ENCODE measurements at regions not wholly inside any gene's neighbourhood (a gene's known extent, or its start where the extent isn't known, plus 50 kb on each side); places are given as distances from the start of the nearest gene placed in this dataset.

DNA sequence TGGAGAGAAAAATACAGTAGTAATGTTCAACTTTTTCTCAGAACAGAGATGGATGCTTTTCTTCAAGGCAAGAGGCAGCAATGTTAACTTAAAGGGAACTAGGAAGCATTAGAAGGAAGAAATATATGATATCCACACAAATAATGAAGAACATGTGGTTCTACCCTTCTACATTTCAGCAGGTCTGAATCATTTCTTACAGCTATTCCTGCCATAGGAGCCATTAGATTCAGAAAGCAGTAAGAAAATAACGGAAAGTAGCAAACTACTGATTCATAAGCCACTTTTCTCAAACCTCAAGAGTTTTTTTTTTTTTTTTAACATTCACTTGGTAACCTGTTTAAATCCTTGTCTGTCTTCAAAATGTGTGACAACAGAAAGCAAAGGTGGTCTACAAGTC is 1251.6 kb upstream of the AGA start:
- Mint-ChIP-seq H3K4me3 (no peak overlapping the region), H3K9me3 (no peaks in the 10 kb centered on the region), H3K27ac (ENCODE audit: low read depth) (no peak overlapping the region), H3K27me3 (no peaks in the 10 kb centered on the region), H3K36me3 (ENCODE audit: insufficient read depth) (no peaks in the 10 kb centered on the region), H3K4me1 (no peaks in the 10 kb centered on the region)
- DNase-seq (ENCODE audit: low spot score in 2 of 2) = no peak
- ATAC-seq (replicated peaks; ENCODE audit: extremely low read depth, poor library complexity, severe bottlenecking) = no peak

DNA sequence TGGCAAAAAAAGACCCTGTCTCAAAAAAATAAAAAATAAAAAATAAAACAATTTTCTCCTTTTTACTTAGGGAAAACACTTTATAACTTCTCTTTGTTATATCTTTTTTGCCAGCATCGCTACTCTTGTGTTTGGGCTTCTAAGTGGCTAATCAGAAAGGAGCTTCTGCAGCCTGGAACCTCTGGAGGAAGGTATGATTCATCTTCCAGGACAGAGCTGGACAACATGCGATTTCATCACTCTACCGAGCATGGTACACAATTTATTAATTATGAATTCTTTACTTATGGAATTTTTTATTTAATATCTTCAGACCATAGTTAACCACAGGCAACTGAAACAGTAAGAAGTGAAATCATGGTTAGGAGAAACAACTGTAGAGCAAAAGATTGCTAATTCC is 1254.3 kb upstream of the AGA start:
- no peaks in the 10 kb centered on the region for H3K4me1 Mint-ChIP-seq
- H3K27ac Mint-ChIP-seq (ENCODE audit: low read depth) = no peak overlapping the region
- no peak for DNase-seq (ENCODE audit: low spot score in 2 of 2)
- no peaks in the 10 kb centered on the region for H3K27me3 Mint-ChIP-seq
- H3K4me3 Mint-ChIP-seq = no peak overlapping the region
- no peaks in the 10 kb centered on the region for H3K36me3 Mint-ChIP-seq (ENCODE audit: insufficient read depth)
- ATAC-seq (replicated peaks; ENCODE audit: extremely low read depth, poor library complexity, severe bottlenecking) = no peak
- no peaks in the 10 kb centered on the region for H3K9me3 Mint-ChIP-seq

DNA sequence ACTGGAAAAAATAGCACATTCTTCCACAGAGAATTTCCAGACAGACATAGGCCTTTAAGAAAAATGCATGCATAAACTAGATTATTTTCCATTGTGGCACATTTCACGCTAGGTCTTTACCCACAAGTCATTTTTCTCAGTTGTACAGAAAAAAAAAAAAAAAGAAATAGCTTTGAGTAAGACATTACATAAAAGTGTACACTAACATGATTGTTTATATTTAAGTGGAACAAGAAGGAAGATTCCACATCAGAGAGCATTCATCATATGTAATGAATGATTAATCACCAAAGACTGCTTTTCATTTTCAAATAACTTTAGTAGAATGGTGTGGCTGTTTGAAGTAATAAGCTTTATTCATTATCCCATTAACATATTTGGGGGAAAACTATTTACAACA is 1270.2 kb upstream of the AGA start:
- no peaks in the 10 kb centered on the region for H3K4me1 Mint-ChIP-seq
- DNase-seq (ENCODE audit: low spot score in 2 of 2) = no peak
- H3K27me3 Mint-ChIP-seq = no peaks in the 10 kb centered on the region
- H3K36me3 Mint-ChIP-seq (ENCODE audit: insufficient read depth) = no peaks in the 10 kb centered on the region
- H3K9me3 Mint-ChIP-seq = peaks cover 6% of the 10 kb centered on the region
- H3K4me3 Mint-ChIP-seq = no peak overlapping the region
- no peak for ATAC-seq (replicated peaks; ENCODE audit: extremely low read depth, poor library complexity, severe bottlenecking)
- no peak overlapping the region for H3K27ac Mint-ChIP-seq (ENCODE audit: low read depth)

DNA sequence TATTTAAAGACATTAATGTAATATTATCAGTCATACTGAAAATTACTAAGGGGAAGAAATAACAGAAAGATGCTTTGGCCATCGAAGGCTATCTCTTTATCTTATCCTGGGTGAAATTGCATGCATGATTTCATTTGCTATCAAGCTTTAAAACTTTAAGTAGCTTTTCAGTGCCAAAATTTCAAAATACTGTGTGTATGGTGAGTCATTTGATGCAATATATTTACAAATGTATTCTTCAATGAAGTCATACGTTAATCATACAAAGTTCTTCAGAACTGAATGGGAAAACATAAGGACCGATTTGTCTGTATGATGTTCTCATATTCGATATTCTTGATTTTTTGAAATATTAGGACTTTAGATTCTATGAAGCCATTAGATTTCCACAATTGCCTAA is 1295.8 kb upstream of the AGA start:
- ATAC-seq (replicated peaks; ENCODE audit: extremely low read depth, poor library complexity, severe bottlenecking) (no peak), DNase-seq (ENCODE audit: low spot score in 2 of 2) (no peak)
- Mint-ChIP-seq H3K36me3 (ENCODE audit: insufficient read depth) (peaks cover 2% of the 10 kb centered on the region), H3K9me3 (no peaks in the 10 kb centered on the region), H3K4me1 (no peaks in the 10 kb centered on the region), H3K27ac (ENCODE audit: low read depth) (no peak overlapping the region), H3K27me3 (no peaks in the 10 kb centered on the region), H3K4me3 (no peak overlapping the region)

DNA sequence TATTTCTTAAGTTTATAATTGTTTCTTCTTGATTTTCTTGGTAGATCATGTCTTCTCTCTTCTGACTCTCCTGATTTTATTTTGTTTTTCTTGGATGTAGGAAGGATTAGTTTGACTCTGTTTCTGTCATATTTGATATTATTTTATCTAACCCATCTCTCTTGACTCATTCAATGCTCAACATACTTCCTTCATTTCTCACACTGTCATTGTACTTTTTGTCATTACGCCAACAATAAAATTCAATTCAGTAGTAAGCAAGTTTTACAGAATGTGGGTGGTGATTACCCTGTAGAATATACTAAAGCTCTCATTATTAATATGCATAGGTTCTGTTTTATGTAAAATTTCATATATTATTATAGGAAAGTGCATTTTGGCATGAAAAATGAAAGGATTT is 1303.0 kb upstream of the AGA start:
- Mint-ChIP-seq H3K4me1 (no peaks in the 10 kb centered on the region), H3K27ac (ENCODE audit: low read depth) (no peak overlapping the region), H3K9me3 (peaks cover 6% of the 10 kb centered on the region), H3K27me3 (no peaks in the 10 kb centered on the region), H3K36me3 (ENCODE audit: insufficient read depth) (no peaks in the 10 kb centered on the region), H3K4me3 (no peak overlapping the region)
- DNase-seq (ENCODE audit: low spot score in 2 of 2) (no peak), ATAC-seq (replicated peaks; ENCODE audit: extremely low read depth, poor library complexity, severe bottlenecking) (no peak)

DNA sequence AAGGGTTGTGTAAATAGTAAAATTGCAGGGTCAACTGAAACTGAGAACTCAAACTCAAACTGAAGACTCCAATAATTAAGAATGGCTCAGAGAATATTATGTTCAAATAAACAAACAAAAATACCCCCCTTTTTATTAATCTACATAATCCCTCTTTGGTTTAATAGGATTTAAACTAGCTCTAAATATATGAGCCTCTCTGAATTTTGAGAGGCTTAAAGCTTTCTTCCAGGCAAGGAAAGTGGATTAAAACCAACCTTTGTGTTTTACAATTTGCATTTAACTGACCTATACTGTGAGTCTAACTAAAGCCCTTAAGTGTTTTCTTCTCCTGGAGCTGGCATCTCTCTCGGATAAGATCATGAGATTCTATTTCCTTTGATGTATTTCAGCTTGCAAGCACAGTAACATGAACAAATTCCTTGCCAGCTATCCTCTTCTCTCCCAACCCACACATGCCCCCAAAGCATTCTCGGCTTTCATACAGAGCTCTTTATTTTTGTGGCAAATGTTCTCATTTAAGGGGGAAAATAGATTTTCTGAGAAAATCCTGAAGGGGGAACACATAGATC is 1310.8 kb upstream of the AGA start:
- Mint-ChIP-seq H3K27ac (ENCODE audit: low read depth) (no peak overlapping the region), H3K36me3 (ENCODE audit: insufficient read depth) (no peaks in the 10 kb centered on the region), H3K9me3 (peaks cover 8% of the 10 kb centered on the region), H3K27me3 (no peaks in the 10 kb centered on the region), H3K4me1 (no peaks in the 10 kb centered on the region), H3K4me3 (no peak overlapping the region)
- ATAC-seq (replicated peaks; ENCODE audit: extremely low read depth, poor library complexity, severe bottlenecking) = no peak
- DNase-seq (ENCODE audit: low spot score in 2 of 2) = no peak

DNA sequence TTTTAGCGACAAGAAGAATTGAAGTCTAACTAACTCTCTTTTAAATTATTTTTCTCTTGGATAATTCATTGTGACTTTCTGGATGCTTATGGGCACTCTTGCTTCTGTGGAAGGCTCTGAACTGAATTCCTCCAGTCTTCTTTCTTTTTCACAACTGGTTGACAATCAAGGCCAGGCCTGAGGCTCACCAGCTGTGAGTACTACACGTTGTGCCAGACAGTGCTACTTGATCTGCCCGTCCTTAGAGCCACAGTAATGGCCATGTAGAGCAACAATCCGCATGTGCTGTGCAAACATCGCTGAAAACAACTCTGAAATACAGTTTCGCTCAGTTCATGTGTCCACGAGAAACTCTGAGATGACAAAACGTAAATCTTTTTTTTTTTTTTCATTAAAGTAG is 1336.3 kb upstream of the AGA start:
- Mint-ChIP-seq H3K9me3 (peaks cover 20% of the 10 kb centered on the region), H3K4me1 (no peaks in the 10 kb centered on the region), H3K27me3 (no peaks in the 10 kb centered on the region), H3K36me3 (ENCODE audit: insufficient read depth) (no peaks in the 10 kb centered on the region), H3K4me3 (no peak overlapping the region), H3K27ac (ENCODE audit: low read depth) (no peak overlapping the region)
- ATAC-seq (replicated peaks; ENCODE audit: extremely low read depth, poor library complexity, severe bottlenecking) (no peak), DNase-seq (ENCODE audit: low spot score in 2 of 2) (no peak)

DNA sequence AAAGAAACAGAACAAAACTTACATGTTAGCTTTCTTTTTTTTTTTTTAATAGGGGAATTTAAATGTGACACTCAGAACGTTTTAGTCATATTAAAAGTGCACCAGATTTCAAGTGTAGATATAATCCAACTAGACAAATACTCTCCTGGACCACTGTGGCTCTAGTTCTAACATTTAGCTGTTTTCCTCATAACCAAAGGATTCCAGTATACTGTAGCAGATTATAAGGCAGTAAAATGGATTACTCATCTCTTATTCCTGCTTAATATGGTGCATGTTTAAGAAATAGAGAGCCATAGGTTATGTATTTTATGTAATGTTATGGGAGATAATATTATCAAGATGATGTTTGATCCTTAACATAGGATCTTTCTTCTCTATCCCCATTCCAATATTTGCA is 1339.5 kb upstream of the AGA start:
- no peak for DNase-seq (ENCODE audit: low spot score in 2 of 2)
- H3K27ac Mint-ChIP-seq (ENCODE audit: low read depth) = no peak overlapping the region
- no peaks in the 10 kb centered on the region for H3K4me1 Mint-ChIP-seq
- H3K9me3 Mint-ChIP-seq = peaks cover 39% of the 10 kb centered on the region
- no peak overlapping the region for H3K4me3 Mint-ChIP-seq
- no peaks in the 10 kb centered on the region for H3K27me3 Mint-ChIP-seq
- ATAC-seq (replicated peaks; ENCODE audit: extremely low read depth, poor library complexity, severe bottlenecking) = no peak
- no peaks in the 10 kb centered on the region for H3K36me3 Mint-ChIP-seq (ENCODE audit: insufficient read depth)

DNA sequence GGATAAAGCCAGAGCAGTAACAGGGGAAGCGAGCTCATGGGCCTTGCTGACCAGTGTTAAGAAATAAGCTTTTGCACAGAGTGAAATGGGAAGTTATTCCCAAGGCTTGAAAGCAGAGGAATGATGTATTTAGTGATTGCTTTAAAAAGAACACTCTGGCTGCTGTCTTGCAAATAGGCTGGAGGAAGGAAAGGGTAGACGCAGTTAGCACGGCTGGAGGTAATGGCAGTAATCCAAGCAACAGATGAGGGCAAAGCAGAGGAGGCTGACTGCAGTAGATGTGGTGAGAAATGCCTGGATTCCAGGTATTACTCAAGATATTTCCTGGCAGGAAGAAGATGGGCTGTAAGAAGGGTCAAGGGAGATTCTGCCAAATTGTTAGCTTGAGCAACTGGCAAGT is 1342.3 kb upstream of the AGA start:
- Mint-ChIP-seq H3K4me3 (no peak overlapping the region), H3K36me3 (ENCODE audit: insufficient read depth) (no peaks in the 10 kb centered on the region), H3K9me3 (peaks cover 31% of the 10 kb centered on the region), H3K27me3 (no peaks in the 10 kb centered on the region), H3K27ac (ENCODE audit: low read depth) (no peak overlapping the region), H3K4me1 (no peaks in the 10 kb centered on the region)
- ATAC-seq (replicated peaks; ENCODE audit: extremely low read depth, poor library complexity, severe bottlenecking) (no peak), DNase-seq (ENCODE audit: low spot score in 2 of 2) (no peak)

DNA sequence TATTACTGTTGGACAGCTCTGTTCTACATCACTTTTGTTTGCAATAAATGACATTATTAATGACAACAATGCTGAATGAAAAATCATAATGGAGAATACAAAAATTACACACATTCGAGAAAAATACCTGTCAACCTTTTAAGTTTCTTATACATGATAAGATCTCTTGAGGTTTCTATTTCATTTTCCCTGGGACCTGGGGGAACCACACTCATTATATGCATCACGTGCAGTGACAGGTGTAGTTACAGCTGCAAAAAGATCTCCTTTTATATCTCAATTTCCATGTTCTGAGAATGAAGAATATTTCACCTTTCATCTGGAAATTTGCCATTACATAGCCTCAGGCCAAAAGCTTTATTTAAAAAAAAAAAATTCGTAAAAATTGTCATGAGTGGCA is 1347.0 kb upstream of the AGA start:
- Mint-ChIP-seq H3K27ac (ENCODE audit: low read depth) (no peak overlapping the region), H3K36me3 (ENCODE audit: insufficient read depth) (no peaks in the 10 kb centered on the region), H3K4me1 (no peaks in the 10 kb centered on the region), H3K9me3 (peaks cover 27% of the 10 kb centered on the region), H3K4me3 (no peak overlapping the region), H3K27me3 (no peaks in the 10 kb centered on the region)
- no peak for DNase-seq (ENCODE audit: low spot score in 2 of 2)
- no peak for ATAC-seq (replicated peaks; ENCODE audit: extremely low read depth, poor library complexity, severe bottlenecking)

DNA sequence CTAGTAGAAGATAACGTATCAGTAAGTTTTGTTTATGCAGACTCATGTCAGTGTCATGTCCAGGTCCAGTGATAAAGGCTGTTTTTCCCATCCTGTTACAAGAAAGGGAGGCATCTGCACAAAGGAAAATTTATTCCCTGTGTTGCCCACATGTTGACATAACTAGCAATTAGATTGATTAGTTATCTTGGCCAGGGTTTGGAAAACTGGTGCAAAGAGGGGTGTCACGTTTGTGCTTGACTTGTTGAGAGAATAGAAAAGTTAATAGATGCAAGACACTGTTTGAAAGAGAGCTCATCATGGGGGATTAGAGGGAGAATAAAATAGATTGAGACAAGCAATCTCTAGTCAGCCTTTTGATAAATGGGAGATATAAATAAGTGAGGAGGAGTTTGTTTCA is 1357.0 kb upstream of the AGA start:
- H3K27ac Mint-ChIP-seq (ENCODE audit: low read depth) = no peak overlapping the region
- no peaks in the 10 kb centered on the region for H3K27me3 Mint-ChIP-seq
- H3K4me1 Mint-ChIP-seq = no peaks in the 10 kb centered on the region
- H3K9me3 Mint-ChIP-seq = peaks cover 13% of the 10 kb centered on the region
- ATAC-seq (replicated peaks; ENCODE audit: extremely low read depth, poor library complexity, severe bottlenecking) (no peak), DNase-seq (ENCODE audit: low spot score in 2 of 2) (no peak)
- no peaks in the 10 kb centered on the region for H3K36me3 Mint-ChIP-seq (ENCODE audit: insufficient read depth)
- no peak overlapping the region for H3K4me3 Mint-ChIP-seq

DNA sequence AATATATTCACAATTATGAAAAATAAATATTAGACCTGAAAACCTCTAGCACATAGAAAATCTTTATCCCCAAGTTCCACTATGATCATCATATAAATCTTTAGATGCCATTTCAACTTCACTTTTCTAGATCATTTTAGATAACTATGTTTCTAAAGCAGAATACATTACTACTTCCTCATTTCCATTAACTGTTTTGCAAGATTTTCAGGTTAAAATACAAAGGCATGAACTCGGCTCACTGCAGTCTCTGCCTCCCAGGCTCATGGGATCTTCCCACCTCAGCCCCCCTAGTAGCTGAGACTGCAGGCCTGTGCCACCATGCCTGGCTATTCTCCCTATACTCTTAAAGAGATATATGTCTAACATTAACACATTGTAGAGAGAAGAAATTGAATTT is 1365.9 kb upstream of the AGA start:
- ATAC-seq (replicated peaks; ENCODE audit: extremely low read depth, poor library complexity, severe bottlenecking) (no peak), DNase-seq (ENCODE audit: low spot score in 2 of 2) (no peak)
- no peaks in the 10 kb centered on the region for H3K27me3 Mint-ChIP-seq
- no peaks in the 10 kb centered on the region for H3K9me3 Mint-ChIP-seq
- H3K4me3 Mint-ChIP-seq = no peak overlapping the region
- H3K36me3 Mint-ChIP-seq (ENCODE audit: insufficient read depth) = no peaks in the 10 kb centered on the region
- no peaks in the 10 kb centered on the region for H3K4me1 Mint-ChIP-seq
- H3K27ac Mint-ChIP-seq (ENCODE audit: low read depth) = no peak overlapping the region

DNA sequence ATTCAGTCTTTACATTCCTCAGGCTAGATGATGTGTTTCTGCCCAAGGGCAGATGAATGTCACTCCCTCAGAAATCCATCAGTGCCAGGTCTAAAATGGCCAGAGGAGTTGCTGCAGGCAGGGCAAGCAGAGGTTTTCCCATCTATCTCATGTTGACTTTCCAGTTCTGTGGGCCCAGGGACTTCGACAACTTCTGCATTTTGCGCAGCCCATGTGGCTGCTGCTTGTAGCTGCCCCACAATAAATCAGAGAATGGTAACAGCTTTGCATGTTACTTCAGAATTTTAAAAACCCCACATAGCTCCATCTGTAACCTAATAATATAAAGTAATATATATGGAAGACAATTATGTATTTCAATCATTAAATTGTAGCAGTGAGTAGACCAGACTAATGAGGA is 1367.7 kb upstream of the AGA start:
- DNase-seq (ENCODE audit: low spot score in 2 of 2) (no peak), ATAC-seq (replicated peaks; ENCODE audit: extremely low read depth, poor library complexity, severe bottlenecking) (no peak)
- Mint-ChIP-seq H3K4me1 (no peaks in the 10 kb centered on the region), H3K9me3 (no peaks in the 10 kb centered on the region), H3K27ac (ENCODE audit: low read depth) (no peak overlapping the region), H3K27me3 (no peaks in the 10 kb centered on the region), H3K36me3 (ENCODE audit: insufficient read depth) (no peaks in the 10 kb centered on the region), H3K4me3 (no peak overlapping the region)

DNA sequence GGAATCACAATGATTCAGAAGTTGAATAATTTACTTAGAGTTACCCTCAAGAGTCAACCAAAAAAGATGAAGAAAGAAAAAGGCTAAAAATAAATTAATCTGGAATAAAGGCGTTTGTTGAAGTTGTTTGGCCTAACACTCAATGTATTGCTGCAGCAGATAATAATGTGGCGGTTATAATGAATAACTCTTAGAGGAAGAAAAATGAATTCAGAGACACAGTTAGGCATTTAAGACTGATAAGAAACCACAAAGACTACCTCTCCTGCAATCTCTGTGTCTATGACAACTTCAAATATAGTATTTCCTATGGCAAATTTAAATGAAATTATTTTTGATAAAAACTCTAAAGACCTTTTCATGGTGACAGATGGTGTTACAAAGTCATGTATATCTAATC is 1369.1 kb upstream of the AGA start:
- no peaks in the 10 kb centered on the region for H3K36me3 Mint-ChIP-seq (ENCODE audit: insufficient read depth)
- peaks cover 5% of the 10 kb centered on the region for H3K9me3 Mint-ChIP-seq
- no peak for ATAC-seq (replicated peaks; ENCODE audit: extremely low read depth, poor library complexity, severe bottlenecking)
- DNase-seq (ENCODE audit: low spot score in 2 of 2) = no peak
- no peaks in the 10 kb centered on the region for H3K27me3 Mint-ChIP-seq
- no peaks in the 10 kb centered on the region for H3K4me1 Mint-ChIP-seq
- H3K27ac Mint-ChIP-seq (ENCODE audit: low read depth) = no peak overlapping the region
- H3K4me3 Mint-ChIP-seq = no peak overlapping the region

All from central memory CD8-positive, alpha-beta T cell (primary cell).